NCI-H524 treated with DMSO at 0.1 percent for 48 hours (cell line): ENCODE measurements at regions not wholly inside any gene's neighbourhood (a gene's known extent, or its start where the extent isn't known, plus 50 kb on each side); places are given as distances from the start of the nearest gene placed in this dataset.

Experiments used
- DNase-seq: peaks from one replicate; lab custom pipeline; 2025; lab: John Stamatoyannopoulos, UW

DNA sequence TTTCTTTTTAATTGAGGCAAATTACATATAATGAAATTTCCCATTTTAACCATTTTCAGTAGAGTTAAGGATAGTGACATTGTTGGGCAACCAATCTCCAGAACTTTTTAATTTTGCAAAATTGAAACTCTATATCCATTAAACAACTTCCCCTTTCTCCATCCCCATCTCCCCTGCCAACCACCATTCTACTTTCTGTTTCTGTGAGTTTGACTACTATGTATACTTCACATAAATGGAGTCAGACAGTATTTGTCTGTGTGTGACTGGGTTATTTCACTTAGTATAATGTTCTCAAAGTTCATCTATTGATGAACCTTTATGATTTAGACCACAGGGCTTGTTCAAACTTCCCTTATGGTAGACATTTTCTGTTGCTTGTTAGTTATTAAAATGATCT is 364.5 kb upstream of the MAD2L1 start:
- no peak for DNase-seq

DNA sequence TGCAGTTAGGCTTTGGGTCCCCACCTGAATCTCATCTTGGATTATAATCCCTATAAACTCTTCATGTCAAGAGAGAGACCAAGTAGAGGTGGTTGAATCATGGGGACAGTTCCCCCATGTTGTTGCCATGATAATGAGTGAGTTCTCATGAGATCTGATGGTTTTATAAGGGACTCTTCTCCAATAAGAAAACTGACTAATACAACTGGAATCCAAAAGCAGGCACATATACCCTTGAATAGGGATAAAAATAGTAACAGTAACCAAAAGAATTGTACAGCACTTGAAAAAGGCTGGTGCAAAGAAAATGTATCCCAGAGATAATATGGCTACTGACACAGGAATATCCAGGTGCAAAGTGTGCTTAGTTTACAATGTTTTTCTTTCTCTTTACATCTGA is 351.5 kb upstream of the MAD2L1 start:
- no peak for DNase-seq

DNA sequence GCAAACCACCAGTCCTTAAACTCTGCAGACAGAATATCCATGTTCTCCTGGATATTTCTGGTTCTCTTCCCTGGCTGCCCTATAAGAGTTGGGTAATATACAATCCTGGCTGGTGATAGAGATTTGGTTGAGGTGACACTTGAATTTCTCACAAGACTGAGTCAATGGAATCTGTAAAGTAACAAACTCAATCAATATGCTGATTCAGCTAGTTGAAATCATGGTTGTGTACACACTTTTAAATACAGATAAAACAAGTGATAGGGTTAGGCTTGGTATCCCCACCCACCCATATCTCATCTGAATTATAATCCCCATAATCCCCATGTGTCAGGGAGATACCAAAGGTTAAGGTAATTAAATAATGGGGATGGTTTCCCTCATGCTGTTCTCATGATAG is 349.2 kb upstream of the MAD2L1 start:
- no peak for DNase-seq

DNA sequence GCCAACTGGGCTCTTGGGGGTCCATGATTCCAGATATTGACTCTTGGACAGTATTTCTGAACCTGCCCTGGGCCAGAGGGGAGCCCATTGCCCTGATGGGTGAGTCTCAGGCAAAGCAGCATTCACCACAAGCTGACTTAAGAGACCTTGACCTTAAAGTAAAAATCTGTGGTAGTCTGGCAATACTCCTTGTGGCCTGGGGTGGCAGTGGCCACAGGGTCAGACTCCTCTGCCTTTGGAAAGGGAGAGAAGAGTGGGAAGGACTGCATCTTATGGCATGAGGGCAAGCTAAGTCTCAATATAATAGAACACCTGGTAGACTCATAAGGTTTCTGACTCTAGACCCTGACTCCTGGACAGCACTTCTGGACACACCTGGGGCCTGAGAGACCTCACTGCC is 340.3 kb upstream of the MAD2L1 start:
- DNase-seq = no peak

DNA sequence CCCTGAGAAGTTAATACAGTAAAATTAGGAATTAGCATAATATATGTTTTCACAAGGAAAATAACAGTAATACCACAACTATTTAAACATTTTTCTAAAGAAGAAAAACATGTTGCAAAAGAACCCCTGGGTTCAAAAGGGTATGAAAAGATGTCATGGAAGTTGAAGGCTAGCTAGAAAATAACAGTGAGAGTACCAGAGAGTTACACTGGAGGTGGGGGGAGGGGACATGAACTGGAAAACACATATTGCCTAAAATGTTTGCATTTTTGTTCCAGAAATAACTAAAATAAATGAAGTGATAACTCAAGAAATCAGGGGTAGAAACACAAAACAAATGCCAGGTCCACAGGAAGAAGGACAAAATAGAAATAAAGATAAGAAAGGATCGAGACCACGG is 336.6 kb upstream of the MAD2L1 start:
- DNase-seq = no peak

DNA sequence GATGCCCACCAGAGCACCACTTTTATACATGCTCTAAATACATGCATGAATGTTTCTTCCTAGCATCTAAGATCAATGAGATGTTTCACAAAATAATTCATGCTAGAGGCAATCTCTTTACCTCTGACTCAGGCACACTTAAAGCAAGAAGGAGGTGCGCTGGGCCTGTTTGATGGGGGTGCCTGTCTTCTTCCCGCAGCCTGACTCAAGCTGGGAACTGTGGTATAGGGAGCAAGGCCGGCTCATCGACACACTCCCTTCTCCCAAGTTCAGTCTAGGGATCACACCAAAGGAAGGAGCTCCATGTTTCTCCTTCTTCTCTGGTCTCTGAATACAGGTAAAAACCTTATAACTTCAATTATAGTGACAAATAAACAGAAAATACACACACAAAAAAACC is 333.8 kb upstream of the MAD2L1 start:
- no peak for DNase-seq

DNA sequence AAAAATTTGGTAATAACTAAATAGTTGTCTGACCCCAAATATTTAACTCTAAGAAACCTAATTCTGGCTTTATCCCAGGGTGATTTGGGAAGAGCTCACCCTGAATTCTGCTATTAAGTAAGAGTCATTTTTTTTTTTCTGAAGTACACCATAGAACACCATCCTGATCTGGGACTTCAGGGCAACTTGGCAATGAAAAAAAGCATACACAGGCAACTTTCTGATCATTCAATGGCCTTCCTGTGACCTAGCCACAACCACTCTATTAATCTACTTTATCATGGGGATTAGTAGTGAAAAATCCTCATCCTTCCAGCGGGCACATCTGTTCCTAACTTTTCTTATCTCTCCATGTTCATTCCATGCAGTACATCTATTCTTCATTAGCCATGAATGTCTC is 333.2 kb upstream of the MAD2L1 start:
- DNase-seq = no peak

DNA sequence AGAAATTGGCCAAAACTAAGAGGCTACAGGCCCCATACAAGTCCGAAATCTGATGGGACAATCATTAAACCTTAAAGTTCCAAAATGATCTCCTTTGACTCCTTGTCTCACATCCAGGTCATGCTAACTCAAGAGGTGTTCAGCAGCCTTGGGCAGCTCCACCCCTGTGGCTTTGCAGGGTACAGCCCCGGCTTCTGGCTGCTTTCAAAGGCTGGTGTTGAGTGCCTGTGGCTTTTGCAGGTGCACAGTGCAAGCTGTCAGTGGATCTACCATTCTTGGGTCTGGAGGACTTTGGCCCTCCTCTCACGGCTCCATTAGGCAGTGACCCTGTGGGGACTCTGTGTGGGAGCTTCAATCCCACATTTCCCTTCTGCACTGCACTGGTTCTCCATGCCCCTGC is 329.1 kb upstream of the MAD2L1 start:
- DNase-seq = no peak

DNA sequence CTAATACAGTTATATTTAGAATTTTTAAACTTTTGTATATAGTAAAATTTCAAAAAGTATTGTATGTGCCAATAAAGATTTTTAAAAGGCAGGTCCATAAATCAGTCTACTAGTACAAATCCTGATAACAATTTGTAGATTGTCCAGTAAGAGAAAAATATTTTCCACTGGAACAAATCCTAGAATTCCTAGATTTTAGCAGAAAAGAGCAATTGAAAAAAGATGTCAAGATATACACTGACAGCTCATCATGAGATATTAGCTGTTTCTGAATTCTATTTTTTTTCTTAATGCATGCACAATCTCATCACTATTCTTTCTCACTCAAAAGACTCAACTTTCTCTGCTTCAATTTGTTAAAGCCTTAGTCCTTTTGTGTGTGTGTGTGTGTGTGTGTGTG is 289.2 kb upstream of the MAD2L1 start:
- DNase-seq = no peak

DNA sequence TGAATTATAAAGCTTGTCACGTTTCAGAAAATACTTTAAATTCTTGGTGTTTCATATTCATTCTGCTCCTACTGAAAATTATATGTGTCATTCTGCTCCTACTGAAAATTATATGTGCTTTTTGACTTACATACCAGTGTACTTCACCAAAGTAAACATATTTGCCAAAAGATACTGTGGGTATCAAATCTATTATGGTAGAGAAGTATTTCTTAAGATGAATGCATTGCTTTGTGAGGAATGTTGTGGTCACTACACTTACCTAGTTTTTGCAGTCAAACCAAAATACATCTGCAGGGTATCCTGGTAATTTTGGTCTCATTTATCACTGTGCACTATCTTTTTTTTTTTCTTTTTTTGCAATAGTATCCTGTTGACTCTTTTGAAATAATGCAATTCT is 287.7 kb upstream of the MAD2L1 start:
- DNase-seq = no peak

DNA sequence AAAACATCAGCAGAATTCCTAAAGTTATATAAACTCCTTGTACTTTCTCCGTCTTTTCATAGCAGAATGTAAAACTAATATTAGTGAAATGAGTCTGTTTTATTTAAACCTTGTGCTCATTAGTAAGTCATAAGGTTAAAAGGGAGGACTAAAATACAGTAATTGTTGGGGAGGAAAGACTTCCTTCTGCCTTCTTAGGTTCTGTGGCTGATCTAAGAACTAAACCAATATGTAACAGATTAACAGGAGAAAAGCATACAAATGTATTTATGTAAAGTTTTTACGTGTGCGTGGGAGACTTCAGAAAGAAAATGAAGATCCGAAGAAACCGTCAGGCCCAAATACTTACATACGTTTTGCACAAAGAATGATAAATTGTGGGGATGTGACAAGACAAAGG is 286.6 kb upstream of the MAD2L1 start:
- DNase-seq = no peak

DNA sequence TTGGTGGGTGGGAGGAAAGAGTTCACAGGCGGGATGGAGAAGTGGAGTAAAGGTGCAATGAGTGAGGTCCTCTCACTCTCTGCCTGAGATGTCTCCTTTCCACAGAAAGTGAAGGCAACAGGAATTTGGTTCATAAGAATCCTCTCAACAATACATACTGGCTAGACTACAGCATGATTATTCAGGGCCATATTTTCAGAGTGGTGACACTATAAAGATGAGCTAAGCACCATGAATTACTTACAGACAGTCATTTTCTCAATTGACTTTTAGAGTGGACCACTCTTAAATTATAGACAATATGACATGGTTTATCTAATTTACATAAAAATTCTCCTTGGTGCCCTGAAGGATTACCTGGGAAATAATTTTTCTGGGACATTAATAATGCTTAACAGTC is 286.1 kb upstream of the MAD2L1 start:
- DNase-seq = no peak

DNA sequence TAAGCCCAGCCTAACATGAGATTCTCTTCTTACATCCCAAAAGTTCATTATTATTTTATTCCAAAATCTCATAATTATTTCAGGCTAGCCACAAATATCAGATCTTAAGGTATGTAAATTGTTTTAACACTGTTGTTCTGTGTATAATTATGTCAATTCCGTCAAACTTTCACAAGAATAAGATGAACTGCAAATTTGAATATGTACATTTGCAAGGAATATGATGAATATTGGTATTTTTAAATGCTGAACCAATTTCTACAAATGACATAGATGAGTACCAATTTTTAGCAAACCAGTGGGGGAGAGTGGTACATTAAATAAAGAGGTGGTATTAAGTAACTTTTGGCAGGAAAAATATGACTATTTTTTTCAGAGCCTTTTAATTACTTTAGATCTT is 282.3 kb upstream of the MAD2L1 start:
- no peak for DNase-seq

DNA sequence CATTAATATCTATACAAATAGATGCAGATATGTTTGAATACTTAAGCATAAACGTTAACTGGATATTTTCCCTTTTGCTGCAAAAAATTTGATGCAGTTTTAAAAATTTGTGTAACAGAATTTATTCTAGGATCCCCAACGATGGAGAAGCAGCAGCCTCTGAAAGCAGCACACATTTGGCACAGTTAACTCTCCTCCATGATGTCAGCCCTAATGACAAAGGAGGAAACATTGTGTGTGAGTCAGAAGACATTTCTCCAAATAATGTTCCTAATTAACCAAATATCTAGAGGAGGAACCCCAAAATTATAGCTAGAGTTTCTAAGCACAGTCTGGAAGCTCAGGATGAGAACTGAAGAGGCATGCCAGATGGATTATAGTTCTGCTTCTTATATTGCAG is 281.9 kb upstream of the MAD2L1 start:
- no peak for DNase-seq

DNA sequence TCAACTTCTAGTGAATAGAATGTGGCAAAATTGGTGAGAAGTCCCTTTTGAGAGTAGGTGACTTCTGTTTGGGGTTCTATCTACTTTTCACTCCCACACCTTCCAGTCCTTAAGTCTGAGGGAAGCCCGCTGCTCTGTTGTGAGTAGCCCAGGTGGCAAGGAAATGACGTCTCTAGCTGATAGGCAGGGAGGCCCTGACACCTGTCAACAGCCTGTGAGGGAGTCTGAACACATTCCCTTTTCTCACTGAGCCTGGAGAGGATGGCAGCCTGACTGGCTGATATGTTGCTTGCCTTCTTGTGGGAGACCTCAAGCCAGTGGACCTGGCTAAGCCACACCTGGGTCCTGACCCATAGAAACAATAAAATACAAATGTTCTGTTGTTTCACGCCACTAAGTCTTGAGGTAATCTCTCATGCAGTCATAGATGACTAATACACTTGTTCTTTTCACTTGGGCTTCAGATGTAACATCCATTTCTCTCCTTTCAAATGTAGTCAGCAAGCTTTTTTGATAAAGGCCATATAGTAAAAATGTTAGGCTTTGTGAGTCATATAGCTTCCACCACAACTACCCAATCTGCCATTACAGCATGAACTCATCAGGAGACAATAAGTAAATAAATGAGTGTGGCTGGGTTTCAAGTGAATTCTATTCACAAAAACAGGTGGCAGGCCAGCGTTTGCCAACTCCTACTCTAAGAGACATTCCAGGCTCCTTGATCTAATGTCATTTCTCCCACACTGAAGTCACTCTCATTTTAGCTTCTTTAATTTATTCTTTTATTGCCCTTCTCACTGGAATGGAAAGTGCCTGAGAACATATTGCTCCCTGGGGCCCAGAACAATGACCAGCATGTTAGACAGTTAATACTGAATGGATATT is 265.1 kb upstream of the MAD2L1 start:
- DNase-seq = no peak

DNA sequence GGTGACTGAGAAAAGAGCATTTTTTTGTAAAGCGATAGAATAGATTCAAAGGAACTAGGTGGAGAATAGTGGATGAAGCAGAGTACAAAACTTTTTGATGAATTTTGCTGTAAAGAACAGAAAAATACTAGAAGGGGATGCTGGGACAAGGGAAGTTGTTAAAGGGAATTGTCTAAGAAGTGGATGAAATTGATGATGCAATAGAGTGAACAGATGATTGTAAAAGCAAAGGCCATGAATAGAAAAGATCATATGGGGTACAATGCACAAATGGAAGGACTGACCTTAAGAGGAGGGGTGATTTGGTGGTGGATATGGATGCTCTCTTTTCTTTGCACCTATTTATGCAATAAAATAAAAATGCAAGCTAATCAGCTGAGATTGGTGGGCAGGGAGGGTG is 262.7 kb upstream of the MAD2L1 start:
- DNase-seq = no peak

DNA sequence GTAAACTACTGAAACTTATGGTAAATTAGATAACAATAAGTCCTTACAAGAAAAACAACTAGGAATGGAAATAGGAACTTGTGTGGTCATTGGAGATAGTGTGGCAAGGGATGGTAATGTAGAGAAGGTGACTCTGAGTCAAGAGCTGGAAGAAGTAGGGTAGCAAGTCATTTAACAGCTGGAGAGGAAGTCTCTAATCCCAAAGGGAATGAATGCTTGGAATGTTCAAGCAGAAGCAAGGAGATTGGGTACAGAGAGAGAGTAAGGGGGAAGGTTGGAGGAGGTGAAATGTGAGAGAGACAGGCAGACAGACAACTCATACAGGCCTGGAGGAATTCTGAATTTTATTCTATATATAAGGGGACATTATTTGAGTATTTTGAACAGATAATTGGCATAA is 260.6 kb upstream of the MAD2L1 start:
- DNase-seq = no peak

DNA sequence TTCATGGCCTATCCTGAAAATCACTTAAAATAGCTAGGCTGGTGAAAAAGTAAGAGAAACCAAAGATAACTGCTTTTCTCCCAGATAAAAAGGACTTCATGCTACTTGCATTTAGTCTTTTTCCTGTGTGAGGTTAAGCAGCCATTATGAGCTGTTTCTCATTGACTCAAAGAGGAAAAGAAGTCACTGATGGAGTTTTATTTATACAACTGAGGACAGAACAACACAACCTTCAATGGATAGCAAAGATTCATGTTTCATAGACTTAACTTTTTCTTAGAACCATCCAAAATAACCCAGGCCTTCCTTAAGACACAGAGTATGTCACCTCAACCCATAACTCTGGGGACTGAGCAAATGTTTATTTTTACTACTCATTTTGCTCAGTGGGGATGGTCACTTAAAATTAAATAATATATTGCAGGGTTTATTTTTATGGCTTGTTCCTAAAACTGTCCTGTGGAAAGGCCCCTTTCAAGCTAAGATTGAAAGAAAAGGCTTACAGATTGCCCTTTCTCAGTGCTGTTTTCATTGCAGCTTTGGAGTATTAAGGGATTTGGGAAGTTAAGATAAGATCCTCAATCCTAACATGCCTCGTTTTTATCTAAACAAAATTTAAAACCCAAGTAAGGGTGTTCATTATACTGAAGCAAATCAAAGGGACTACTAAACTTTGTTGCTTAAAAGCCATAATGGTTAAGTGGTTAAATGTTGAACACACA is 252.6 kb upstream of the MAD2L1 start:
- DNase-seq = no peak

DNA sequence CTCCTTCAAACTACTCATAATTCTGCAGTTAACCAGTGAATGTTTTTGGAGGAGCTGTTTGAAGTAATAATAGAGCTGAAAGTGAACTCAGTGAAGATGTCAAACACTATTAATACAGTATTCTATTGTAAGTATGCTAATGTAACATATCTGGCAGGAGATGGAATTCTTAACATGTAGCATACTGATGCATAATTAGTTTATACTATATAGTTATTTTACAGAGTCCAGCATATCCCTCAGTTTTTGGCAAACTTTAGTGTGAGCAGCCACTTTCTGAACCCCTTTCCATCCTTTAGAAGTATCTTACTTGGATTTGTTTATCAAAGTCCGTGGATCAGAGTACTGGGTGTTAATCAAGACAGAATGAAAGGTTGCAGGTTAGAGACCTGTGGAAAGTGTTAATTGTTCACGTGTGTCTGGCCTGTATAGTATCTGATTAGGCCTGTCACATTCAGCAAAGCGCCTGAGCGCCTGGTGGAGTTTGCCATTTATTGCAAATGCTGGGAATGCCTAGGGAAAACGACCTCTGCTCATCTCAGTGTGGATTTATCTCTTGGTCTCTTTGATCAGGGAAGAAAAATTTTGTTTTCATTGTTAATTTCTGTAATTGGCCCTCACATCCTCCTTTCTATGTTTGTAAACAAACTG is 251.7 kb upstream of the MAD2L1 start:
- DNase-seq = no peak

DNA sequence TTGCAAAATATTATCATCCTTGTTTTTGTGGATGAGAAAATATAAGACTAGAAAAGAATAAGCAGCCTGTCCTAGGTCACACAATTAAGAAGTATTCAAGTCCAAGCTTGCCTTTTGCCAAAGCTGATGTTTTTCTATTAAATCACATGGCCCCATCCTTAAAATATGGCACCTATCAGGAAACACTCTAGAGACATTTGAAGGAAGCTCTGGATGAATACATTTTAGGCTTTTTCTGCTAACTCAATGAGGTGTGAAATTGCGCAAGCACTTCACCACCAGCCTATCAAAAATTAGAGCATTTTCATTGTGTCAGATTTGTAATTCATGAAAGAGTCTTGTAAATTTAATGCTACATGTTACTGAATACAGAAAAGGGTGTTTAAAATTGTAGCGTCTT is 251.1 kb upstream of the MAD2L1 start:
- no peak for DNase-seq

DNA sequence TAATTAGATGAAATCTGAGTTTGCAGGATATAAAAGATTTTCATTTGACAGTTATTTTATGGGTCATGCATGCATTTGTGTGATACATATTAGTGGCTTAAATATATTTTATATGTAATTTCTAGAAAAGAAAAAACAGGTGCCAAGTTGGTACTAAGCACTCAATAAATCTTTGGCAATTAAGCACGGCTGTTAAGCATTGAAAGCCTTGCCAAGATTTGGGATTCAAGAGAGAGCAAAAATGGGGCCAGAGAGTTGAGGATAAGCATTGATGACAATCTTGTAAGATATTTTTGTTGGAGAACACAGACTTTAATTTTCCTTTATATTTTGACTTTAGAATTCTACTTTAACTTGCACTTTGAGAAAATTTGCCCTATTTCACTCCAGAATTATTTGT is 249.8 kb upstream of the MAD2L1 start:
- no peak for DNase-seq

DNA sequence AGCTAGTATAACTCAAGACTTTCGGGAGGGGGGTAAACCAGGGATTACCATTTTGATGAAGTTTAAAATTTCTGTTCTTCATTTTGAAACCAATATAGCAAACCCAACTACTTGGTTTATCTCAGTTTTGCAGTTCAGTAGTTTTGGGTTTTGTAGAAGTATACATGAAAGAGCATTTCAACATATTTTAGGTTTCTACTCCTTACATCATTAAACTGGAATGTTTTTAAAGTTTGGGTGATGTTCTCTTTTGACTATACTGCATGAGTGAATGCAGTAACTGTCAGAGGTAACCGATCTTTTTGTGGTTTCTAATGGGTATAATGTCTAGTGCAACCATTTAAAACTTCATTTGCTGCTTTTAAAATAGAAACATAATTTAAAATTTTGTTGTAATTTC is 248.3 kb upstream of the MAD2L1 start:
- DNase-seq = no peak

DNA sequence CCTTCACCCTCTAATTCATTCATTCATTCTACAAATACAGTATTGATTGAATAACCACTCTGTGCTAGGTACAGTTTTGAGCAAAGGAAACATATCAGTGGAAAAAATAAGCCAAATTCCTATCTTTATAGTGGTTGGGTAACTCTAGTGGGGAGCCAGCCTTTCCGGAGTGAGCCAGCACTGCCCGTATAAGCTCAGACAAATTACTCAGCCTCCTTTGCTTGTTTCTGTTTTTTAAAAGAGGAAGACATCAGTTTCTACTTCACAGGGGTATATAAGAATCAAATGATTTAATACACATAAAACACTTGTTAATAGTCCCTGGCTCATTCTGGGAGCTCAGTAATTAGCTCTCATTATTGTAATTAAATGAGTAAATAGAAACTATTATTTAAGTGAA is 238.2 kb upstream of the MAD2L1 start:
- DNase-seq = no peak
